KG1 (cell line): ENCODE measurements at regions not wholly inside any gene's neighbourhood (a gene's known extent, or its start where the extent isn't known, plus 50 kb on each side); places are given as distances from the start of the nearest gene placed in this dataset.

Experiments used
- DNase-seq: peaks from one replicate; lab custom pipeline; 2025; lab: John Stamatoyannopoulos, UW

GRCh38 chr1:112317611-112318062 is 78.4 kb upstream of the CTTNBP2NL start:
- DNase-seq: no peak

GRCh38 chr1:112318263-112318662 is 77.8 kb upstream of the CTTNBP2NL start:
- no peak for DNase-seq

- no peak for DNase-seq
Measured at GRCh38 chr1:112318698-112319370, 77.2 kb upstream of the CTTNBP2NL start.

GRCh38 chr1:112319371-112320040 is 76.5 kb upstream of the CTTNBP2NL start:
- no peak for DNase-seq

- no peak for DNase-seq
Measured at GRCh38 chr1:112320058-112320457, 76.0 kb upstream of the CTTNBP2NL start.

- DNase-seq: no peak
Measured at GRCh38 chr1:112322018-112322417, 74.0 kb upstream of the CTTNBP2NL start.

GRCh38 chr1:112322983-112323678 is 72.9 kb upstream of the CTTNBP2NL start:
- no peak for DNase-seq

GRCh38 chr1:112325504-112325903 is 70.5 kb upstream of the CTTNBP2NL start:
- DNase-seq: no peak

GRCh38 chr1:112328600-112328999 is 67.4 kb upstream of the CTTNBP2NL start:
- no peak for DNase-seq

GRCh38 chr1:112332176-112333150 is 63.6 kb upstream of the CTTNBP2NL start:
- no peak for DNase-seq

GRCh38 chr1:112335351-112335750 is 60.7 kb upstream of the CTTNBP2NL start:
- DNase-seq: no peak

- DNase-seq: no peak
Measured at GRCh38 chr1:112337028-112337531, 58.9 kb upstream of the CTTNBP2NL start.

GRCh38 chr1:112341986-112342385 is 54.0 kb upstream of the CTTNBP2NL start:
- DNase-seq: no peak

GRCh38 chr1:112342558-112342957 is 53.5 kb upstream of the CTTNBP2NL start:
- no peak for DNase-seq

GRCh38 chr1:112344754-112345423 is 51.1 kb upstream of the CTTNBP2NL start:
- DNase-seq: no peak
